Left colon (tissue), 2 donors: ENCODE measurements at regions not wholly inside any gene's neighbourhood (a gene's known extent, or its start where the extent isn't known, plus 50 kb on each side); places are given as distances from the start of the nearest gene placed in this dataset.

ENCODE experiments used
- ATAC-seq: fragments of 200-7000 bp; cut with Tn5 transposase; one replicate; pipeline ENCODE4 v1.9.1; 2020; ENCODE audit warnings: mild to moderate bottlenecking, moderate library complexity
- DNase-seq, 2 donors: peaks; one replicate each; pipeline ENCODE4 v3.0.0-alpha.2; 2020
- intact Hi-C, 2 donors: fragments of 100-400 bp; cut with DNase I in 1 of 2; cut with micrococcal nuclease in 1 of 2; formaldehyde crosslinking; loops; one replicate each; pipeline versions ENCODE4 v1.11.2 to v1.14.0; 2022; cut with DNase I, micrococcal nuclease
- donor health status: DM: no; HTN: no; CAD: no.
- donor health status: DM: yes; HTN: yes; CAD: no.

- no peak for ATAC-seq
Measured at GRCh38 chr16:62967163-62967562, 930.9 kb upstream of the CDH8 start.

GRCh38 chr16:62966626-62967025, 930.4 kb upstream of the CDH8 start:
- intact Hi-C loops, result no loop called here
- ATAC-seq, result no peak

More at GRCh38 chr16:62967163-62967562, 930.9 kb upstream of the CDH8 start:
- DNase-seq, result no peak
- intact Hi-C loops, result no loop called here

GRCh38 chr16:62965831-62966230, 929.6 kb upstream of the CDH8 start:
- ATAC-seq, result no peak
- no peak for DNase-seq
- intact Hi-C loops, result no loop called here

More at GRCh38 chr16:62966626-62967025, 930.4 kb upstream of the CDH8 start:
- DNase-seq, result no peak

GRCh38 chr16:62963846-62964245, 927.6 kb upstream of the CDH8 start:
- intact Hi-C loops, result no loop called here
- DNase-seq (no peak), ATAC-seq (no peak)

DNA sequence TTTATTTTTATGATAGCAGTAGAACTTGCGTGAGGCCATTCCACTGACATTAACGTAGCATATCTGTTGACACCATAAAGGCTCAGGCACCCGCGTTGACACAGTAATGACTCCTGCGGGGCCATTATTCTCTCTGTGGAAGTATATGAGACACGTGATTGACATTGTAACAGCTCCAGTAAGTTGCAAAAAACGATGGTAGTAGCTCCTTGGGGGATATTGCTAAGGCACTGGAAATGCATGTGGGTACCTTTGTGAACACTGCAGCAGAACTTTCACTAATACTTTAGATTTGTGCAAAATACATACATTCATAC, 918.8 kb upstream of the CDH8 start:
- intact Hi-C loops, result no loop called here
- ATAC-seq (no peak), DNase-seq (no peak)

- ATAC-seq (no peak), DNase-seq (no peak)
- intact Hi-C loops, result no loop called here
Measured at GRCh38 chr16:62954144-62955032, 918.1 kb upstream of the CDH8 start.

- ATAC-seq (no peak), DNase-seq (no peak)
- intact Hi-C loops, result no loop called here
Measured at GRCh38 chr16:62950351-62950750, 914.1 kb upstream of the CDH8 start.

GRCh38 chr16:62940569-62940968, 904.3 kb upstream of the CDH8 start:
- DNase-seq (no peak), ATAC-seq (no peak)
- intact Hi-C loops, result no loop called here

- DNase-seq, result no peak
- intact Hi-C loops, result no loop called here
- no peak for ATAC-seq
Measured at GRCh38 chr16:62939687-62940086, 903.4 kb upstream of the CDH8 start.

- DNase-seq (no peak), ATAC-seq (no peak)
- intact Hi-C loops, result no loop called here
Measured at GRCh38 chr16:62933929-62934328, 897.7 kb upstream of the CDH8 start.

- ATAC-seq (no peak), DNase-seq (no peak)
- intact Hi-C loops, result no loop called here
Measured at GRCh38 chr16:62929593-62929992, 893.4 kb upstream of the CDH8 start.

GRCh38 chr16:62927122-62927521, 890.9 kb upstream of the CDH8 start:
- DNase-seq (no peak), ATAC-seq (no peak)
- intact Hi-C loops, result no loop called here

GRCh38 chr16:62926121-62926801, 890.0 kb upstream of the CDH8 start:
- no peak for DNase-seq
- ATAC-seq, result no peak
- intact Hi-C loops, result no loop called here

GRCh38 chr16:62921904-62922303, 885.7 kb upstream of the CDH8 start:
- ATAC-seq (no peak), DNase-seq (no peak)
- intact Hi-C loops, result no loop called here

GRCh38 chr16:62913924-62914323, 877.7 kb upstream of the CDH8 start:
- intact Hi-C loops, result no loop called here
- ATAC-seq, result no peak

GRCh38 chr16:62913333-62913732, 877.1 kb upstream of the CDH8 start:
- ATAC-seq (no peak), DNase-seq (no peak)
- intact Hi-C loops, result no loop called here

More at GRCh38 chr16:62913924-62914323, 877.7 kb upstream of the CDH8 start:
- DNase-seq, result no peak

- intact Hi-C loops, result no loop called here
- DNase-seq (no peak), ATAC-seq (no peak)
Measured at GRCh38 chr16:62909597-62909996, 873.4 kb upstream of the CDH8 start.

DNA sequence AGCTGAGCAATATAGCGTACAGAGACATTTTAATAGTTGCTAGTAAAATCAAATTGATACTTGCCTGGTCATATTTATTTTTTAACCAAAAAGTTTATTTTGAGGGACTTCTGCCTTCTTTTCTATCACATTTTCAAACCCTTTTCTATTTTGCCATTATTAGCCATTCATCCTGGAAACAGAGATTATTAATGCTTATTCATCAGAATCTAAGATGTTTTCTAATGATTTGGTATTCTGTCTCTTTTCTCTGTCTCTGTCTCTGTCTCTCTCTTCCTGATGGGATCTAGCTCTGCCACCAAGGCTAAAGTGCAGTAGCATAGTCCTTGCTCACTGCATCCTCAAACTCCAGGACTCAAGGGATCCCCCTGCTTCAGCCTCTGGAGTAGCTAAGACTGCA, 871.3 kb upstream of the CDH8 start:
- intact Hi-C loops, result no loop called here
- no peak for ATAC-seq
- no peak for DNase-seq

DNA sequence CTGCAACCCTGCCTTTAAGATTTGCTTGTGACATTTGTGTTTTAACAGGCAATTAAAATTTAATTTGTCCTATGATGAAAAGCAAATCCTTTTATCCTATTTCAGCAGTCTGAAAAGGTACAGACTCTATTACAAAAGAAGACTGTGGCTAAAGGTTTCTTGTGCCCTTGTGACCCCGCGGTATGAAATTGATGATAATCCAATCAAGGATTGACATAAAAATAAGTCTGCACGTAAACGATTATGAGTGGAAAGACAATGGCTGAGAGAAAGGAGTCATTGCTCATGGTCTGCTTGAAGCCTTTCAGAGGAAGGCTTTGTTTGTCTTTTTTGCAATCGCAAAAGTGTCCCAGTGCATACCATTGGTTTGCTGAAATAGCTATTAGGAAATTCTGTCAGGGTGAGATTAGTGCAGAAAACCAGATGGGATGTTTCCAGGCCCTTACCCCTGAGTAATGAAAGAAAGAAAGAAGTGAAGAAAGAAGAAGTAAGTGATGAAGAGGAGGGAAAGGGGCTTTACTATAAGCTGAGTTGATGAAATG, 867.8 kb upstream of the CDH8 start:
- ATAC-seq, result no peak
- DNase-seq, result no peak
- intact Hi-C loops, result no loop called here

- DNase-seq, result no peak
- intact Hi-C loops, result no loop called here
- ATAC-seq, result no peak
Measured at GRCh38 chr16:62899737-62900136, 863.5 kb upstream of the CDH8 start.
